ENCODE measurements at regions not wholly inside any gene's neighbourhood (a gene's known extent, or its start where the extent isn't known, plus 50 kb on each side); places are given as distances from the start of the nearest gene placed in this dataset.

- TF ChIP-seq CTCF (IDR thresholded peaks at IDR 0.05 in 8 of 11, conservative IDR thresholded peaks at IDR 0.05 in 3 of 11) (no peak), POLR2AphosphoS5 (IDR thresholded peaks at IDR 0.05) (no peak)
Measured at GRCh38 chr18:78565240-78565639, 414.4 kb upstream of the SALL3 start.

Data from spleen (tissue), 7 donors.